Gastroesophageal sphincter (tissue), 4 donors: ENCODE measurements at regions not wholly inside any gene's neighbourhood (a gene's known extent, or its start where the extent isn't known, plus 50 kb on each side); places are given as distances from the start of the nearest gene placed in this dataset.

Experiments
- ATAC-seq: fragments of 150-250 bp; one replicate; pipeline ENCODE4 v1.9.1; 2016; ENCODE audit warnings: mild to moderate bottlenecking, moderate library complexity
- H3K27ac ChIP-seq, 4 donors: fragments of 200-600 bp; sonication (generic) in 3 of 4; 1 replicate in 3 of 4; 2 replicates in 1 of 4; pipeline ENCODE4 v1.5.1; 2016 to 2019
- H3K27me3 ChIP-seq: fragments of 200-600 bp; sonication (generic); one replicate; pipeline ENCODE4 v1.5.1; 2019
- H3K36me3 ChIP-seq, 2 donors: fragments of 200-600 bp; sonication (generic); one replicate each; pipeline ENCODE4 v1.5.1; 2019; ENCODE audit warnings: control low read depth in 1 of 2
- H3K4me1 ChIP-seq, 3 donors: fragments of 200-600 bp; sonication (generic); 1 replicate in 2 of 3; 2 replicates in 1 of 3; pipeline ENCODE4 v1.5.1; 2016 to 2019; ENCODE audit warnings: control low read depth in 2 of 3
- H3K4me3 ChIP-seq, 2 donors: fragments of 200-600 bp; sonication (generic); one replicate each; pipeline ENCODE4 v1.5.1; 2019; ENCODE audit warnings: mild to moderate bottlenecking in 1 of 2, moderate library complexity in 1 of 2
- H3K9me3 ChIP-seq, 3 donors: fragments of 200-600 bp; sonication (generic); one replicate each; pipeline ENCODE4 v1.5.1; 2017 to 2019; ENCODE audit warnings: control low read depth in 2 of 3
- EP300 ChIP-seq: sonication (generic); formaldehyde crosslinking; IDR thresholded peaks from one replicate; pipeline ENCODE4 v1.6.1; 2017; ENCODE audit warnings: antibody characterized with exemption, mild to moderate bottlenecking
- POLR2A ChIP-seq, 2 donors: fragments of 450-650 bp; IDR thresholded peaks; one replicate each; pipeline ENCODE4 v1.6.1; 2017; ENCODE audit warnings: antibody characterized with exemption in 2 of 2, mild to moderate bottlenecking in 2 of 2, moderate library complexity in 1 of 2
- POLR2AphosphoS5 ChIP-seq: sonication (generic); formaldehyde crosslinking; IDR thresholded peaks from one replicate; pipeline ENCODE4 v1.6.1; 2017; ENCODE audit warnings: antibody characterized with exemption
- WGBS, 2 donors: methylation state at CpG; one replicate each; pipeline ENCODE4 v1.1.5; 2018; ENCODE audit warnings: low coverage in 1 of 2; 5-methylcytosine and 5-hydroxymethylcytosine counted together
- TF ChIP-seq, protein P1 (sequence below), 4 experiments: fragments of 200-600 bp in 2 of 4; fragments of 450-650 bp in 2 of 4; sonication (generic) in 1 of 4; IDR thresholded peaks; one replicate each; pipeline ENCODE4 v1.5.1; 2017 to 2019; ENCODE audit warnings: antibody characterized with exemption in 4 of 4, mild to moderate bottlenecking in 2 of 4, moderate library complexity in 2 of 4

DNA sequence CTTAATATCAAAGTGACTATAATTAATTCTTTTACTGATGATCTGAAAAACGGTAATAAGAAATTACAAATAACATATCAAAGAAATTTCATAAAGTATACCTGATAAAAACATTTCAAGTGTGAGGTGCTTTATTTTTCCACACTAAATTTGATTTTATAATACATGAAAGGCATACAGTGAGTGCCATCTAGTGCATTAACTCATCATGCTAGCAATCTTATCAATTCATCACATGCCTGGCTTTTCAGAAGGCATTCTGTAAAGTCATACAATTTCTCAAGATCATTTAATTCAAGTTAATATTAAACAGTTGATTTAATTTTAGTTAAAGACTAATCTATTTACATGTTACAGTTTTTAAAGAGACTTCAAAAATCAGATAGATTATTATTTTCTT, 1020.9 kb downstream of the GATA3 start:
- Histone ChIP-seq H3K36me3 (no peaks in the 10 kb centered on the region), H3K4me3 (no peak overlapping the region), H3K27me3 (no peaks in the 10 kb centered on the region), H3K27ac (no peak overlapping the region), H3K9me3 (no peaks in the 10 kb centered on the region), H3K4me1 (no peaks in the 10 kb centered on the region)
- TF ChIP-seq POLR2AphosphoS5 (no peak), POLR2A (IDR thresholded peaks at IDR 0.05) (no peak), EP300 (no peak)
- TF ChIP-seq, protein P1, sequence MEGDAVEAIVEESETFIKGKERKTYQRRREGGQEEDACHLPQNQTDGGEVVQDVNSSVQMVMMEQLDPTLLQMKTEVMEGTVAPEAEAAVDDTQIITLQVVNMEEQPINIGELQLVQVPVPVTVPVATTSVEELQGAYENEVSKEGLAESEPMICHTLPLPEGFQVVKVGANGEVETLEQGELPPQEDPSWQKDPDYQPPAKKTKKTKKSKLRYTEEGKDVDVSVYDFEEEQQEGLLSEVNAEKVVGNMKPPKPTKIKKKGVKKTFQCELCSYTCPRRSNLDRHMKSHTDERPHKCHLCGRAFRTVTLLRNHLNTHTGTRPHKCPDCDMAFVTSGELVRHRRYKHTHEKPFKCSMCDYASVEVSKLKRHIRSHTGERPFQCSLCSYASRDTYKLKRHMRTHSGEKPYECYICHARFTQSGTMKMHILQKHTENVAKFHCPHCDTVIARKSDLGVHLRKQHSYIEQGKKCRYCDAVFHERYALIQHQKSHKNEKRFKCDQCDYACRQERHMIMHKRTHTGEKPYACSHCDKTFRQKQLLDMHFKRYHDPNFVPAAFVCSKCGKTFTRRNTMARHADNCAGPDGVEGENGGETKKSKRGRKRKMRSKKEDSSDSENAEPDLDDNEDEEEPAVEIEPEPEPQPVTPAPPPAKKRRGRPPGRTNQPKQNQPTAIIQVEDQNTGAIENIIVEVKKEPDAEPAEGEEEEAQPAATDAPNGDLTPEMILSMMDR (IDR thresholded peaks at IDR 0.05), result no peak
- no peak for ATAC-seq
- WGBS, 2 donors, result 46% methylated on average over 1 of the region's 1 CpG

DNA sequence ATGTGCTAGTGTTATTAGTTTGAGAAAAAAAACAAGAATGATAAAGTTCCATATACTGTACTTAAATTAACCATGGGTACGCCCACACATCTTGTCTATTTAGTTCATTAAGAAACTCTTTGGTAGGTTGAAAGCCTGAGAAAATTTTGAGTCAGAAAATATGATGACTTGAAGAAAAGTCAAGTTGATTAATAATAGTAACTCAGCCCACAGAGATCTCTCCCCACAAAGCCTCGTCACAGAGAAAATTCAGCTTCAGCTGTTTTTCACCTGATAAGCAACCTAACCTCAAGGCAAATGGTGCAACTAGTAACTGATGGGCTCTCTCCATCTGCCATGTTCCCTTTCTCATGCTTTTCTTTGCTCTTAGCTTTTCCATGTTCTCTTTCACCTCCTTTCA, 1021.6 kb downstream of the GATA3 start:
- WGBS, 2 donors, result 62 to 63% methylated on average over 2 of the region's 2 CpGs
- Histone ChIP-seq H3K4me1 (no peaks in the 10 kb centered on the region), H3K9me3 (no peaks in the 10 kb centered on the region), H3K27me3 (no peaks in the 10 kb centered on the region), H3K36me3 (no peaks in the 10 kb centered on the region), H3K27ac (no peak overlapping the region), H3K4me3 (no peak overlapping the region)
- TF ChIP-seq, protein P1 (IDR thresholded peaks at IDR 0.05), result no peak
- TF ChIP-seq POLR2AphosphoS5 (no peak), EP300 (no peak), POLR2A (IDR thresholded peaks at IDR 0.05) (no peak)
- ATAC-seq, result no peak

DNA sequence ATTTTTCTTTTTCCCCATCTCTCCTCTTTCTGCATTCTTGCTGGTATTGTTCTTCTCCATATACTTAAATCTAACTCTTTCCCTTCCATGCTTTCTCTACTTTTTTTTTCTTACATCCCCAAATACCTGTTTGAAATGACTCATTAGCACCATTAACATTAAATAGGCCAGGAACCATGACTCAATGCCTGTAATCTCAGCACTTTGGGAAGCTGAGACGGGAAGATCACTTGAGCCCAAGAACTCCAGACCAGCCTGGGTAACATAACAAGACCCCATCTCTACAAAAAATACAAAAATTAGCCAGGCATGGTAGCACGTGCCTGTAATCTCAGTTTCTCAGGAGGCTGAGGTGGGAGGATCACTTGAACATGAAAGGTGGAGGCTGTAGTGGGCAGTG, 1026.8 kb downstream of the GATA3 start:
- Histone ChIP-seq H3K27me3 (peaks cover 5% of the 10 kb centered on the region), H3K4me1 (no peaks in the 10 kb centered on the region), H3K27ac (no peak overlapping the region), H3K9me3 (no peaks in the 10 kb centered on the region), H3K36me3 (no peaks in the 10 kb centered on the region), H3K4me3 (no peak overlapping the region)
- no peak for TF ChIP-seq POLR2AphosphoS5
- no peak for TF ChIP-seq POLR2A (IDR thresholded peaks at IDR 0.05)
- TF ChIP-seq EP300, result no peak
- TF ChIP-seq, protein P1 (IDR thresholded peaks at IDR 0.05), result no peak
- 80 to 83% methylated on average over 1 to 2 of the region's 2 CpGs for WGBS, 2 donors
- ATAC-seq, result no peak

DNA sequence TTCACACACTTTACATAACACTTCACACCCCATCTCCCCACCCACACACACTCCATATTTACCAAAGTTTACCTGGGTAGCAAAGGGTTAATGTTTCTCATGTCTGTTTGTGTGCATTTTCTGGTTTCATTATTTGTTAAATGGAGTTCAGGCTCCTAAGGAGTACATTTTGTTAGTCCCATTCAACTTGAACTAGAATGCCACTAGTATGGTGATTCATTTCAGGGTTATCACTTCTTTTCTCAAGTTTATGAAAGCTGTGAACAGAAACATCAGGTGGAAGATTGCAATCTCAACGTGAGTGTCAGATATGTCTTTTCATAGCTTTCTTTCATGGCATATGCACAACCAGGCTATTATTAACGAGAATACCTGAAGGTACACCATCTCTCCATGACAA, 1027.5 kb downstream of the GATA3 start:
- Histone ChIP-seq H3K4me1 (no peaks in the 10 kb centered on the region), H3K27ac (no peak overlapping the region), H3K4me3 (no peak overlapping the region), H3K36me3 (no peaks in the 10 kb centered on the region), H3K9me3 (no peaks in the 10 kb centered on the region), H3K27me3 (peaks cover 5% of the 10 kb centered on the region)
- no peak for TF ChIP-seq POLR2A (IDR thresholded peaks at IDR 0.05)
- TF ChIP-seq EP300, result no peak
- no peak for TF ChIP-seq POLR2AphosphoS5
- TF ChIP-seq, protein P1 (IDR thresholded peaks at IDR 0.05), result no peak
- WGBS, 2 donors, result 38 to 41% methylated on average over 2 of the region's 2 CpGs
- no peak for ATAC-seq

DNA sequence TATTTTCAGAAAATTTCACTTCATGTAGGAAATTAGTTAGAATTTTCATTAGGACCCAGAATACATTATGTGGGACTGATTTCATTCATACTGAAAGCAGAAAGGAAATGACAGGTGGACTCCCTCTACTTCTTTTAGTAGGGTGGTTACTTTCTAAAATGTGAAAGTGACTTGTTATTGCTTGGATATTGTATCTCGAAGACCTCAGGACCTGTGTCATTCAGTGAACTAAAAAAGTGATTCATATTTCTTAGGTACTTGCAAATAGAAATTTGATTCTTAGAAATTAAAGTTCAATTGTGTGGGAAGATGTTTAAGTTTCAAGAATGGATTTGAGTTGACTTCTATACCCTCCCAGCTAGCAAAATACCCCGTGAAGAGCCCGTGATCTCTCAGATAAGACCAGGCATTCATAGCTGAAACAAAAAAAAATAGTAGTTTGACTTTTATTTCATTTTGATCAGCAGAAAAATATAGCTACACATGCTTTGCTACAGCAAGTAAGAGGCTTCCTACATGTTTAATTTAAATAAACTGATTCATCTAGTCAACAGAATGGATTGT, 1037.1 kb downstream of the GATA3 start:
- Histone ChIP-seq H3K4me3 (no peak overlapping the region), H3K9me3 (no peaks in the 10 kb centered on the region), H3K27me3 (no peaks in the 10 kb centered on the region), H3K36me3 (no peaks in the 10 kb centered on the region), H3K4me1 (no peaks in the 10 kb centered on the region), H3K27ac (no peak overlapping the region)
- TF ChIP-seq, protein P1 (IDR thresholded peaks at IDR 0.05), result no peak
- no peak for TF ChIP-seq POLR2AphosphoS5
- no peak for TF ChIP-seq EP300
- no peak for TF ChIP-seq POLR2A (IDR thresholded peaks at IDR 0.05)
- ATAC-seq, result no peak
- 55 to 62% methylated on average over 3 of the region's 3 CpGs for WGBS, 2 donors
